Endothelial cell of umbilical vein (primary cell): ENCODE measurements at regions not wholly inside any gene's neighbourhood (a gene's known extent, or its start where the extent isn't known, plus 50 kb on each side); places are given as distances from the start of the nearest gene placed in this dataset.

ENCODE experiments used
- BruUV-seq: library from RNA; stranded (reverse); fragments of 400-500 nt; replicated peaks from 2 replicates; lab custom pipeline; 2021; lab: Mats Ljungman, UMichigan
- CTCF ChIA-PET: fragments of 300-600, 350-600 bp; sonication (Branson Sonifier 250); formaldehyde crosslinking; loops from one replicate; lab custom pipeline; 2021; ENCODE audit warnings: antibody characterized with exemption, inconsistent platforms; lab: Charles Lee
- POLR2A ChIA-PET: fragments of 300-600, 350-600 bp; sonication (Branson Sonifier 250); formaldehyde crosslinking; loops from one replicate; lab custom pipeline; 2021; ENCODE audit warnings: antibody characterized with exemption, inconsistent platforms; lab: Charles Lee
- DNase-seq: peaks from one replicate; pipeline ENCODE4 v3.0.0-alpha.2; 2011; ENCODE audit warnings: low read depth, low spot score
- FAIRE-seq: peaks from 2 replicates; lab custom pipeline; 2011; peaks lifted over from hg19 to GRCh38; lab: Jason Lieb, UNC
- H2AFZ ChIP-seq: 2 replicates; pipeline ENCODE4 v1.6.0; 2012; ENCODE audit warnings: low read depth, low read length, control low read depth, inconsistent platforms
- H3K27ac ChIP-seq: 2 replicates; pipeline ENCODE4 v1.5.1; 2011; ENCODE audit warnings: low read depth, mild to moderate bottlenecking, control low read depth, low read length, moderate library complexity; ENCODE audit not compliant: insufficient read depth
- H3K27me3 ChIP-seq, 2 experiments: 2 replicates each; pipeline versions ENCODE4 v1.6.0 to v1.6.1; 2011; ENCODE audit warnings: low read length in 2 of 2, mixed read lengths in 1 of 2; ENCODE audit not compliant: control insufficient read depth in 2 of 2, insufficient read depth in 2 of 2
- H3K36me3 ChIP-seq, 2 experiments: 2 replicates in 1 of 2; 3 replicates in 1 of 2; pipeline ENCODE4 v1.5.1; 2011; ENCODE audit warnings: low read length in 2 of 2, mild to moderate bottlenecking in 1 of 2, moderate library complexity in 1 of 2; ENCODE audit not compliant: control insufficient read depth in 2 of 2, insufficient read depth in 2 of 2; ENCODE audit errors: extremely low read depth in 1 of 2
- H3K4me1 ChIP-seq: 3 replicates; pipeline ENCODE4 v1.5.1; 2011; ENCODE audit warnings: mild to moderate bottlenecking, low read length; ENCODE audit not compliant: control insufficient read depth, insufficient read depth; ENCODE audit errors: extremely low read depth
- H3K4me2 ChIP-seq: 2 replicates; pipeline ENCODE4 v1.6.1; 2011; ENCODE audit warnings: low read length, control low read depth, mixed read lengths; ENCODE audit not compliant: insufficient read depth
- H3K4me3 ChIP-seq, 3 experiments: fragments of 200-600 bp in 1 of 3; sonication (generic), shearing (Covaris generic) in 1 of 3; replicated peaks in 1 of 3; 2 replicates each; pipeline ENCODE4 v1.5.1; 2011 to 2016; ENCODE audit warnings: control low read depth in 3 of 3, low read length in 3 of 3, mild to moderate bottlenecking in 2 of 3, inconsistent platforms in 1 of 3, low read depth in 1 of 3, moderate library complexity in 1 of 3; ENCODE audit not compliant: insufficient read depth in 1 of 3
- H3K79me2 ChIP-seq: 2 replicates; pipeline ENCODE4 v1.6.0; 2012; ENCODE audit warnings: low read length, inconsistent platforms; ENCODE audit not compliant: control insufficient read depth, insufficient read depth
- H3K9ac ChIP-seq: replicated peaks from 2 replicates; pipeline ENCODE3; 2011; ENCODE audit warnings: low read length, control low read depth; ENCODE audit not compliant: insufficient read depth; ENCODE audit errors: extremely low read depth
- H3K9me1 ChIP-seq: replicated peaks from 3 replicates; pipeline ENCODE4 v1.6.0; 2011; ENCODE audit warnings: mild to moderate bottlenecking, low read length; ENCODE audit not compliant: control insufficient read depth, insufficient read depth; ENCODE audit errors: extremely low read depth
- H3K9me3 ChIP-seq: replicated peaks from 2 replicates; pipeline ENCODE4 v1.5.1; 2012; ENCODE audit warnings: low read length, inconsistent platforms; ENCODE audit not compliant: control insufficient read depth, insufficient read depth
- H4K20me1 ChIP-seq: replicated peaks from 2 replicates; pipeline ENCODE3; 2011; ENCODE audit warnings: mild to moderate bottlenecking, low read length; ENCODE audit not compliant: control insufficient read depth, insufficient read depth; ENCODE audit errors: extremely low read depth
- EZH2 ChIP-seq: IDR thresholded peaks from 2 replicates; pipeline ENCODE4 v1.6.1; 2012; ENCODE audit warnings: borderline replicate concordance, low read depth, mild to moderate bottlenecking, moderate library complexity, low read length, inconsistent platforms; ENCODE audit not compliant: severe bottlenecking
- FOS ChIP-seq: IDR thresholded peaks from 2 replicates; pipeline ENCODE4 v1.6.1; 2011; ENCODE audit warnings: mild to moderate bottlenecking, low read length, moderate library complexity, borderline replicate concordance; ENCODE audit not compliant: insufficient read depth
- GATA2 ChIP-seq: IDR thresholded peaks from 2 replicates; pipeline ENCODE4 v1.7.0; 2011; ENCODE audit warnings: low read depth, mild to moderate bottlenecking, moderate library complexity, mixed read lengths, low read length; ENCODE audit not compliant: insufficient read length, insufficient read depth
- JUN ChIP-seq: IDR thresholded peaks from 2 replicates; pipeline ENCODE4 v1.6.1; 2011; ENCODE audit warnings: borderline replicate concordance, low read depth; ENCODE audit not compliant: insufficient read length, insufficient read depth
- MAX ChIP-seq: IDR thresholded peaks from 2 replicates; pipeline ENCODE4 v1.6.1; 2011; ENCODE audit not compliant: insufficient read depth, insufficient read length
- MYC ChIP-seq: IDR thresholded peaks from one replicate; pipeline ENCODE4 v1.6.1; 2011; ENCODE audit warnings: mild to moderate bottlenecking, low read depth, low read length
- POLR2A ChIP-seq: IDR thresholded peaks from 2 replicates; pipeline ENCODE4 v1.6.1; 2012; ENCODE audit warnings: low read depth, mild to moderate bottlenecking, control low read depth, low read length
- POLR2AphosphoS5 ChIP-seq: IDR thresholded peaks from 2 replicates; pipeline ENCODE4 v1.6.1; 2012; ENCODE audit warnings: low read depth, mild to moderate bottlenecking, control low read depth, low read length, moderate library complexity; ENCODE audit not compliant: insufficient read depth
- dilution Hi-C: fragments of 300-500 bp; cut with MboI; formaldehyde crosslinking; loops from one replicate; pipeline ENCODE4 v1.15.0; 2019; ENCODE audit warnings: low sequenced_read_pairs; ENCODE audit not compliant: extremely low pct_ligation_motif_present
- intact Hi-C: fragments of 100-400 bp; cut with micrococcal nuclease; formaldehyde crosslinking; loops from one replicate; pipeline ENCODE4 v1.10.0; 2022
- TF ChIP-seq, protein P1 (sequence below), 2 donors: IDR thresholded peaks; 1 replicate in 1 of 2; 2 replicates in 1 of 2; pipeline ENCODE4 v1.5.1; 2011; ENCODE audit warnings: low read length in 2 of 2, mild to moderate bottlenecking in 2 of 2, moderate library complexity in 2 of 2, control low read depth in 1 of 2, inconsistent platforms in 1 of 2, low read depth in 1 of 2; ENCODE audit not compliant: insufficient read depth in 1 of 2; ENCODE audit errors: extremely low read depth in 1 of 2

DNA sequence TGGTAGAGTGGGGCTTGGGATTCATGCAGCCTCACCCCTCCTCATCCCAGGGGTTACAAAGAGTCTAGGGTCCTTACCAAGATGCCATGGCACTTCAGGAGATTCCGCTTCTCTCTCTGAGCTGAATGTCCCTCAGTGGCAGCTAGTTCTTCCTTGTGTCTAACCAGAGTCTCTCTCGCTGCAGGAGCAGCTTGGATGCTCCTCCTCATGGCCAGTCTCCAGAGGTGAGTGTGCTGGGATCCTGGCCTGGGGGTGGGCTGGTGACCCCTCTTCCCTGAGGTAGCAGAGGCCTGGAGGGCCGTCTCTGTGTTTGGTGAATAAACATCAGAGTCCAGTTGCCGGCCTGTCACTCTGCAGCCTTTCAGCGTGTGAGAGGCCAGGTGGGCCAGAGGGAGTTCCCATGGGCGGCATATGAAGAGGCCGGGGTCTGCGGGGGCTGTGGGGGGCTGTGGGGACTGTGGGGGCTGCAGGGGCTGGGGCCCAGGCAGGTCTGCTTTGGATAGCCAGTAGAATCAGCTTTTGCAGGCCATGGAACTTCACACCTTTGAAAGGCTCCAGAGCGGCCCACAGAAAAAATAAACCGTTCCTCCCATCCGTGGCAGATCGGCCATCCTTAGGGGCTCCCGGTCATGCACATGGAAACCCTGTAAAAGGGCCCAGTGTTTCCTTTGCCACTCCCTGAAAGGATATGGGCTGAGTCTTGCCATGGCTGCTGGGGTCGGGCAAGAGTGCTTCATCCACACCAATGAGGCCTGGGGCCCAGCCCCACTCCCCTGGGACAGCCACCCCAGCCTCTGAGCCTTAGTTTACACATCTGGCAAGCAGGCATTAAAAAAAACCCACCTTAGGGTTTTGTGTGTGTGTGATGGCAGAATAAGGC, 256.4 kb downstream of the FOXD2 start:
- no TSS peak for BruUV-seq
- no peak for FAIRE-seq

GRCh38 chr1:47696404-47696736, 258.5 kb downstream of the FOXD2 start:
- no TSS peak for BruUV-seq

More for the DNA sequence above, 256.4 kb downstream of the FOXD2 start:
- CTCF ChIA-PET = interaction anchor here (0.6 to 2.2 kb wide), 2 partner anchors 10 to 32 kb away, joined by 3 to 6 read pairs; no protein-coding TSS in a partner anchor
- Histone ChIP-seq H3K36me3 (no peaks in the 10 kb centered on the region), H3K27me3 (no peaks in the 10 kb centered on the region), H3K9me1 (no peaks in the 10 kb centered on the region), H3K9ac (no peak overlapping the region), H4K20me1 (no peaks in the 10 kb centered on the region), H3K79me2 (no peaks in the 10 kb centered on the region), H3K4me3 (no peak overlapping the region), H3K27ac (no peak overlapping the region), H2AFZ (no peak overlapping the region), H3K4me1 (no peaks in the 10 kb centered on the region), H3K4me2 (no peak overlapping the region), H3K9me3 (no peaks in the 10 kb centered on the region)
- intact Hi-C loops = no loop called here
- dilution Hi-C loops = loop anchor here (25.0 kb wide), 1 partner anchor 232 kb away; no protein-coding TSS in a partner anchor
- TF ChIP-seq GATA2 = no peak
- TF ChIP-seq FOS = no peak
- POLR2A ChIA-PET = no interaction called here
- DNase-seq = no peak

More at GRCh38 chr1:47696404-47696736, 258.5 kb downstream of the FOXD2 start:
- Histone ChIP-seq H3K4me1 (no peaks in the 10 kb centered on the region), H3K79me2 (no peaks in the 10 kb centered on the region), H3K27ac (no peak overlapping the region), H3K9ac (no peak overlapping the region), H3K4me3 (no peak overlapping the region), H2AFZ (no peak overlapping the region), H3K9me1 (no peaks in the 10 kb centered on the region), H3K36me3 (no peaks in the 10 kb centered on the region), H3K27me3 (no peaks in the 10 kb centered on the region), H3K4me2 (no peak overlapping the region), H3K9me3 (no peaks in the 10 kb centered on the region), H4K20me1 (no peaks in the 10 kb centered on the region)
- CTCF ChIA-PET = interaction anchor here (0.7 to 2.4 kb wide), 6 partner anchors 8 to 264 kb away, joined by 3 to 7 read pairs (median 4); partner anchors contain the start of gene FOXD2
- intact Hi-C loops = no loop called here
- dilution Hi-C loops = loop anchor here (25.0 kb wide), 1 partner anchor 234 kb away; no protein-coding TSS in a partner anchor
- no peak for FAIRE-seq
- no peak for DNase-seq
- no peak for TF ChIP-seq JUN
- no peak for TF ChIP-seq MAX
- TF ChIP-seq FOS = no peak
- no peak for TF ChIP-seq EZH2
- TF ChIP-seq MYC = no peak
- no peak for TF ChIP-seq POLR2AphosphoS5
- TF ChIP-seq POLR2A = no peak
- TF ChIP-seq, protein P1, sequence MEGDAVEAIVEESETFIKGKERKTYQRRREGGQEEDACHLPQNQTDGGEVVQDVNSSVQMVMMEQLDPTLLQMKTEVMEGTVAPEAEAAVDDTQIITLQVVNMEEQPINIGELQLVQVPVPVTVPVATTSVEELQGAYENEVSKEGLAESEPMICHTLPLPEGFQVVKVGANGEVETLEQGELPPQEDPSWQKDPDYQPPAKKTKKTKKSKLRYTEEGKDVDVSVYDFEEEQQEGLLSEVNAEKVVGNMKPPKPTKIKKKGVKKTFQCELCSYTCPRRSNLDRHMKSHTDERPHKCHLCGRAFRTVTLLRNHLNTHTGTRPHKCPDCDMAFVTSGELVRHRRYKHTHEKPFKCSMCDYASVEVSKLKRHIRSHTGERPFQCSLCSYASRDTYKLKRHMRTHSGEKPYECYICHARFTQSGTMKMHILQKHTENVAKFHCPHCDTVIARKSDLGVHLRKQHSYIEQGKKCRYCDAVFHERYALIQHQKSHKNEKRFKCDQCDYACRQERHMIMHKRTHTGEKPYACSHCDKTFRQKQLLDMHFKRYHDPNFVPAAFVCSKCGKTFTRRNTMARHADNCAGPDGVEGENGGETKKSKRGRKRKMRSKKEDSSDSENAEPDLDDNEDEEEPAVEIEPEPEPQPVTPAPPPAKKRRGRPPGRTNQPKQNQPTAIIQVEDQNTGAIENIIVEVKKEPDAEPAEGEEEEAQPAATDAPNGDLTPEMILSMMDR (IDR thresholded peaks at IDR 0.05; ENCODE audit: extremely low read depth in 1 of 2, insufficient read depth in 1 of 2, low read depth in 1 of 2, low read length in 2 of 2) = no peak
- TF ChIP-seq GATA2 = no peak
- POLR2A ChIA-PET = no interaction called here
